ENCODE measurements at regions not wholly inside any gene's neighbourhood (a gene's known extent, or its start where the extent isn't known, plus 50 kb on each side); places are given as distances from the start of the nearest gene placed in this dataset.

GRCh38 chr20:7660165-7660564 is 280.1 kb downstream of the HAO1 start:
- H2AFZ ChIP-seq (replicated peaks; ENCODE audit: low read length, poor library complexity): no peak overlapping the region
- no peak overlapping the region for H3K4me2 ChIP-seq (ENCODE audit: low read depth, low read length)
- H3K4me3 ChIP-seq (ENCODE audit: insufficient read depth, low read depth, low read length): no peak overlapping the region
- ChIA-PET POLR2A (ENCODE audit: unreplicated experiment) (no interaction called here), CTCF (interaction anchor here (0.6 kb wide), 1 partner anchor 128 kb away, joined by 4 read pairs; no protein-coding TSS in a partner anchor)
- TF ChIP-seq SMC3 (IDR thresholded peaks at IDR 0.05; ENCODE audit: low read depth, low read length): no peak
- peak; percentile 61 for TF ChIP-seq CEBPB (IDR thresholded peaks at IDR 0.05; ENCODE audit: low read depth, low read length)
- no peak for TF ChIP-seq CTCF (conservative IDR thresholded peaks at IDR 0.05; ENCODE audit: low read depth, low read length)
- no peak overlapping the region for H4K5ac ChIP-seq (ENCODE audit: low read depth, low read length)
- H4K20me1 ChIP-seq (ENCODE audit: insufficient read depth, low read length): no peaks in the 10 kb centered on the region
- in situ Hi-C loops (cut with MboI; ENCODE audit: low sequenced_read_pairs) (no loop called here), dilution Hi-C loops (cut with HindIII; ENCODE audit: low sequenced_read_pairs, unreplicated experiment) (no loop called here), intact Hi-C loops (cut with micrococcal nuclease) (no loop called here)
- H4K8ac ChIP-seq (ENCODE audit: low read depth in 2 of 2, low read length in 2 of 2): no peak overlapping the region
- H3K4ac ChIP-seq (ENCODE audit: low read depth, low read length): no peak overlapping the region
- no peaks in the 10 kb centered on the region for H3K9me1 ChIP-seq (ENCODE audit: insufficient read depth, low read length)
- no peak overlapping the region for H3K23ac ChIP-seq (ENCODE audit: low read depth, low read length)
- no peaks in the 10 kb centered on the region for H3K9me3 ChIP-seq (ENCODE audit: control insufficient read depth, insufficient read depth, low read length)
- no peak overlapping the region for H2BK20ac ChIP-seq (ENCODE audit: low read depth, low read length)
- no peaks in the 10 kb centered on the region for H3K79me1 ChIP-seq (ENCODE audit: low read depth in 1 of 2, low read length in 2 of 2)
- H3K14ac ChIP-seq (replicated peaks; ENCODE audit: low read depth, low read length): no peak overlapping the region
- no peaks in the 10 kb centered on the region for H3K27me3 ChIP-seq (ENCODE audit: control insufficient read depth, insufficient read depth, low read length)
- no peak overlapping the region for H2BK15ac ChIP-seq (ENCODE audit: low read depth, low read length)
- no peak overlapping the region for H3K18ac ChIP-seq (ENCODE audit: low read depth, low read length)
- no peak overlapping the region for H3K56ac ChIP-seq (ENCODE audit: extremely low read depth, insufficient read depth, low read length)
- ATAC-seq (ENCODE audit: low read depth): no peak
- no peak overlapping the region for H4K91ac ChIP-seq (ENCODE audit: insufficient read depth, low read depth, low read length)
- no peak overlapping the region for H2BK120ac ChIP-seq (ENCODE audit: low read depth, low read length)
- no peaks in the 10 kb centered on the region for H3K36me3 ChIP-seq (ENCODE audit: control insufficient read depth, insufficient read depth, low read length)
- H2AK9ac ChIP-seq (replicated peaks; ENCODE audit: low read depth, low read length, poor library complexity): no peak overlapping the region
- WGBS, 2 experiments (ENCODE audit: extremely low coverage in 2 of 2, insufficient read length in 1 of 2): no CpG with 5 or more reads among the region's 3 CpGs
- H3K4me1 ChIP-seq (ENCODE audit: control insufficient read depth, insufficient read depth, low read length): no peaks in the 10 kb centered on the region
- no TSS peak for BruUV-seq (replicated peaks)
- no peak overlapping the region for H2BK5ac ChIP-seq (ENCODE audit: low read depth, low read length, poor library complexity, severe bottlenecking)
- H2AK5ac ChIP-seq (ENCODE audit: low read depth, low read length): no peak overlapping the region
- no peak for DNase-seq
- H3K9ac ChIP-seq (ENCODE audit: low read depth, low read length): no peak overlapping the region
- H3K27ac ChIP-seq (ENCODE audit: insufficient read depth, low read length): no peak overlapping the region
